ENCODE measurements at regions not wholly inside any gene's neighbourhood (a gene's known extent, or its start where the extent isn't known, plus 50 kb on each side); places are given as distances from the start of the nearest gene placed in this dataset.

DNA sequence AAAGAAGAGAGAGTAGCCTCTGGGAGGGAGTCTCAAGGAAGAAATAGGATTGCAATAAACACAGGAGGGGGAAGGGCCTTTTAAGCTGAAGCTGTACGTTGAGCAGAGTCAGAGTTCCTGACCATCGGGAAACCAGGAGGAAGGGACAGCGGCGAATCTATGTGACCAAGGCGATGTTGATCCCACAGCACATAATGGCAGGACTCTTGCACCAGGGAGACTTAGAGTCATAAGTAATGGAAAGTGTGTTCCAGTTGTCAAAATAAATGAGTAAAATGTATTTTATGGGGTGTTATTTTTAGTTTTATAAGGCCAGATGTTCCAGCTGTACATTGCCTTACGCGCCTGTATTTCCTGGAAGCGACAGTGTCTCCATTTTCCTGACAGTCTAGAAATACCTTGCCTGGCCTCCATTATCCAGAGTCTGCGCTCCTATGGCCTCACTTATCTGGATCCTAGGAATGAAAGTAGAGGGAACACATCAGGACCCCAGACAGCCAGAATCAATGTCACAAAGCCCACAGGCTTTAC, 152.8 kb upstream of the COPS8 start:
- TF ChIP-seq, protein P1, sequence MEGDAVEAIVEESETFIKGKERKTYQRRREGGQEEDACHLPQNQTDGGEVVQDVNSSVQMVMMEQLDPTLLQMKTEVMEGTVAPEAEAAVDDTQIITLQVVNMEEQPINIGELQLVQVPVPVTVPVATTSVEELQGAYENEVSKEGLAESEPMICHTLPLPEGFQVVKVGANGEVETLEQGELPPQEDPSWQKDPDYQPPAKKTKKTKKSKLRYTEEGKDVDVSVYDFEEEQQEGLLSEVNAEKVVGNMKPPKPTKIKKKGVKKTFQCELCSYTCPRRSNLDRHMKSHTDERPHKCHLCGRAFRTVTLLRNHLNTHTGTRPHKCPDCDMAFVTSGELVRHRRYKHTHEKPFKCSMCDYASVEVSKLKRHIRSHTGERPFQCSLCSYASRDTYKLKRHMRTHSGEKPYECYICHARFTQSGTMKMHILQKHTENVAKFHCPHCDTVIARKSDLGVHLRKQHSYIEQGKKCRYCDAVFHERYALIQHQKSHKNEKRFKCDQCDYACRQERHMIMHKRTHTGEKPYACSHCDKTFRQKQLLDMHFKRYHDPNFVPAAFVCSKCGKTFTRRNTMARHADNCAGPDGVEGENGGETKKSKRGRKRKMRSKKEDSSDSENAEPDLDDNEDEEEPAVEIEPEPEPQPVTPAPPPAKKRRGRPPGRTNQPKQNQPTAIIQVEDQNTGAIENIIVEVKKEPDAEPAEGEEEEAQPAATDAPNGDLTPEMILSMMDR (IDR thresholded peaks at IDR 0.05): no peak
- TF ChIP-seq EP300 (IDR thresholded peaks at IDR 0.05; ENCODE audit: low read depth): no peak
